ENCODE measurements at regions not wholly inside any gene's neighbourhood (a gene's known extent, or its start where the extent isn't known, plus 50 kb on each side); places are given as distances from the start of the nearest gene placed in this dataset.
"Not testable (repeated sequence)": the region's sequence is repeated elsewhere in the genome, so short reads cannot be mapped to it uniquely, and the experiment has no call there.

DNA sequence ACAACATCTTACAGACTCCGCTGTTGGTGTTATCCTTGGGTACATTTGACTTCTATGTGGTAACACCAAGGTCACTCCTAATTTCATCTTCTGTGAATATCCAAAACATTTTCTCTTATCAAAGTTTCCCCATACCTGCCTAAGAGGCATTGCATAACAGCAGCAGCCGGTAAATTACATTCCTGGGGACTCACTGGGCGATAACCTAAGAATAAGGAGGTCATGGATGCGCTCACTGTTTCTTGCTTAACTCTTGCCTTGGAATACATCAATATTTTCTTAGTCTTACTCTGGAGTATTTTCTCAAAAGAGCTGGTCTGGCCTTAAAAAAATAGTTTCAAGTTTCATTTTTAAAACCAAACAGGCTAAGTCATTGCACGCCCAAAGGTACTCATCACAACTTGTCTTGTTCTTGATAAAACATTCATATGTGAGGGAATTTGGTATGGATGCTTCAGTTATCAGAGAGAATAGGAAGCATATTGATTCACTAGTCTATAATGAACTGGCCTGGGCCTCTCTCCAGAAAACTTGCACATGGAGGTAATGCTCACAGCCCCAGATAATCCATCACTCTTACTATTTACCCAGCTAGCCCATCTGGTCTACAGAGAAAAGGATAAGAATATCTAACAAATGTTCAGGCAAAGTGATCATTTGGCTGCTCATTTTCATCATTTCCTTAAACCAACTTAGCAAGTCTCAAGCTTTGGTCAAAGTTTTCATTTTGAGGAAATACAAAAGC lies 235.0 kb upstream of the ERCC4 start:
- DNase-seq (ENCODE audit: insufficient read length, low spot score) (no peak), FAIRE-seq (no peak)

GRCh38 chr16:13696017-13696416 lies 223.9 kb upstream of the ERCC4 start:
- no peak for DNase-seq (ENCODE audit: insufficient read length, low spot score)
- no peak for FAIRE-seq

GRCh38 chr16:13697013-13697412 lies 222.9 kb upstream of the ERCC4 start:
- no peak for DNase-seq (ENCODE audit: insufficient read length, low spot score)
- FAIRE-seq, result no peak

GRCh38 chr16:13697568-13697967 lies 222.4 kb upstream of the ERCC4 start:
- DNase-seq (ENCODE audit: insufficient read length, low spot score) (no peak), FAIRE-seq (no peak)

DNA sequence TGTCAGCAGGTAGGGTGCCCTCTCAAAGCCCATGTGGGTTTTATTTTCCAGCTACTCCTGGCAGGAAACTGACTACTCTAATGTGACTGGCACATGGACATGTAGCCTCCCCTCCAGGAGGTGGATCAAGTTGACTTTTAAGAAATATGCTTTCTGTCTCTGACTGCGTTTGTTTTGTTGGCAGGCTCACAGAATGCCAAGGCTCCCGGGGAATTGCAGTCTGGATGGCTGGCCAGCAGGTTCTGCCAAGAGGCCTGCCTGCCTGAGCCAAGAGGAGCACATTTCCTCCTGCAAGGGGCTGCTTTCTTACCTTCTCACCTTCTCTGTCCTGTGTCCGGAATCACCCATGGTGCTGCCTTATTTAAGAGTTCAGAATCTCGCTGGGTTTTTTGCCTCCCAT lies 217.3 kb upstream of the ERCC4 start:
- no peak for DNase-seq (ENCODE audit: insufficient read length, low spot score)
- FAIRE-seq, result no peak

- no peak for FAIRE-seq
- DNase-seq (ENCODE audit: insufficient read length, low spot score), result no peak
Measured at GRCh38 chr16:13708347-13709120, 211.4 kb upstream of the ERCC4 start.

DNA sequence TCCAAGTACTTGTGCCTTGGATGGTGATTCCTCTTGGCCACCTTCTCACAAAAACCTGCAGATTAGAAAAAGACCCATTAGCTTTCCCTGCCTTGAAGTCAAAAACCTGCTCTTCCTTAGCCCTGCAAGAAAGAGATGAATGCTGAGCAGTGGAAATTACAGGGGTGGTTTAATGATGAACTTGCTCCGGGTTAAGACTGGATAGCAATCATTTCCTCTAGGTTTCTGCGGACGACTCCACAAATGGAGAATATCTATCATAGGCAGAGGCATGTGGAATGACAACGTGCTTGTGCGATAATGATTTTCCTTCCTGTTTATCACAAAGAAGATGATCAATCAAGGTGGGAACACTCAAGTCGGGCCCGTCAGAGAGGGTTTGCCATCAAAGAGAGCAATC lies 201.2 kb upstream of the ERCC4 start:
- no peak for DNase-seq (ENCODE audit: insufficient read length, low spot score)
- FAIRE-seq, result no peak

DNA sequence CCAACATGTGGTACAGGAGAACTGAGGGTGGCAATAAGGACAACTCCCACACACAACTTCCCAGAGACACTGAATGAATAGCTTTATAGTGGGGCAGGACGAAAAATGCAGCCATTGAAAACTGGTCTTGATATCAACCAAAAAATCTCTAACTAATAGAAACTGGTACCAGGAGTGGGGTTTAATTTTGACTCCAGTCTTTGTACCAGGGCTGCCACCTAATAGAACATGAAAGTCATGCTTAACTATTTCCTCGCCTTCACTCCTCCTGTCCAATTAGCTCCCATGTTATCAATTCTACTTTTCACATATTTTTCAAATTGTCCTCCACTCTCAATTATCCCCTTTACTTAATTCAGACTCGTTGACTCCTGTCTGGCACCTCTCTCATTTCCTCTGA lies 192.0 kb upstream of the ERCC4 start:
- no peak for FAIRE-seq
- no peak for DNase-seq (ENCODE audit: insufficient read length, low spot score)

DNA sequence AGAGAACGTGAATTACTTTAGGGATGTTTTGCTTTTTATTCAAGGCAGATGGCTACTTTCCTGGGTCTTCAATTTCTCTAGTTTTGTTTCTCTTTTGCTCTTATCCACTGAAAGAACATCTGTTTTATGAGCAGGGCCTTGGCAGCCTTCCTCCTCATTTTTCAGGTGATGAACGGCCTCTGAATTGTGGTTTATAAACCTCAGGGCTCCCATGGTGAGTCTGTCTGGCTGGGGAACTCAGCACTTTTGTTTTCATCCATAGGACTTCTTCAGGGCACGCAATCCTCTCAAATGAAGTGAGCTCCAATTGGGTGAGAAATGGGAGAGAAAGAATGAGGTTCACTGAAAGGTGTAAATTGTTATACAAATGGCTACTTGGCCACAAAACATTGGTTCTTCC lies 186.4 kb upstream of the ERCC4 start:
- FAIRE-seq (no peak), DNase-seq (ENCODE audit: insufficient read length, low spot score) (no peak)

GRCh38 chr16:13739621-13740373 lies 180.2 kb upstream of the ERCC4 start:
- DNase-seq (ENCODE audit: insufficient read length, low spot score); FAIRE-seq: not testable (repeated sequence)

GRCh38 chr16:13742928-13743327 lies 177.0 kb upstream of the ERCC4 start:
- no peak for FAIRE-seq
- no peak for DNase-seq (ENCODE audit: insufficient read length, low spot score)

GRCh38 chr16:13743571-13743970 lies 176.4 kb upstream of the ERCC4 start:
- FAIRE-seq, result no peak
- DNase-seq (ENCODE audit: insufficient read length, low spot score), result no peak

GRCh38 chr16:13756411-13757140 lies 163.4 kb upstream of the ERCC4 start:
- DNase-seq (ENCODE audit: insufficient read length, low spot score), result no peak
- FAIRE-seq, result no peak

- DNase-seq (ENCODE audit: insufficient read length, low spot score), result no peak
- FAIRE-seq, result no peak
Measured at GRCh38 chr16:13766334-13766733, 153.6 kb upstream of the ERCC4 start.

GRCh38 chr16:13767215-13767614 lies 152.7 kb upstream of the ERCC4 start:
- FAIRE-seq, result no peak
- DNase-seq (ENCODE audit: insufficient read length, low spot score), result no peak

DNA sequence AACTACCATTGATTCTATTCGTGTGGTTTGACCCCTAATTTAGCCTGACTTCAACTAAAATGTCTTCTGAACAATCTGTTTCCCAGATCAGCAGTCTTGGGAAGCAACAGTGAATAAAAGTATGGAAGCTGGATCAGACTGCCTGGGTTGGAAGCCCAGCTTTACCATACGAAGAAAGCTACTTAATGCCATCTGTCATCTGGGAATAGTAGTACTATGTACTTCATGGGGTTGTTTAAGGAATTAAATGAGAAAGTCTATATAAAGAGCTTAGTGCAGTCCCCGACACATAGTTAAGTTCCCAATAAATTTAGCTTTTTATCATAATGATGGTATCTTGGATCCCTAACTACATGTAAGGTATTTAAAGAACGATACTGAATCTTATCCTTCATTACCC lies 151.5 kb upstream of the ERCC4 start:
- DNase-seq (ENCODE audit: insufficient read length, low spot score) (no peak), FAIRE-seq (no peak)

GRCh38 chr16:13770436-13770835 lies 149.5 kb upstream of the ERCC4 start:
- FAIRE-seq, result no peak
- DNase-seq (ENCODE audit: insufficient read length, low spot score), result no peak

GRCh38 chr16:13772782-13773181 lies 147.2 kb upstream of the ERCC4 start:
- FAIRE-seq (no peak), DNase-seq (ENCODE audit: insufficient read length, low spot score) (no peak)

GRCh38 chr16:13779676-13780075 lies 140.3 kb upstream of the ERCC4 start:
- no peak for FAIRE-seq
- DNase-seq (ENCODE audit: insufficient read length, low spot score), result no peak

- DNase-seq (ENCODE audit: insufficient read length, low spot score) (no peak), FAIRE-seq (no peak)
Measured at GRCh38 chr16:13780406-13781168, 139.4 kb upstream of the ERCC4 start.
